Adrenal gland (tissue), 9 donors: ENCODE measurements at regions not wholly inside any gene's neighbourhood (a gene's known extent, or its start where the extent isn't known, plus 50 kb on each side); places are given as distances from the start of the nearest gene placed in this dataset.

Source experiments
- DNase-seq, 7 donors: peaks; one replicate each; pipeline ENCODE4 v3.0.0-alpha.2; 2019 to 2020
- H3K27ac ChIP-seq, 5 donors: fragments of 200-600 bp; sonication (generic) in 4 of 5; 1 replicate in 3 of 5; 2 replicates in 2 of 5; pipeline versions ENCODE4 v1.5.1 to v1.8.0; 2016 to 2020; ENCODE audit warnings: mild to moderate bottlenecking in 1 of 5
- H3K27me3 ChIP-seq: fragments of 200-600 bp; 2 replicates; pipeline ENCODE4 v1.8.0; 2021
- H3K36me3 ChIP-seq, 2 donors: fragments of 200-600 bp; replicated peaks in 1 of 2; 1 replicate in 1 of 2; 2 replicates in 1 of 2; pipeline versions ENCODE4 v1.5.1 to v1.8.0; 2018 to 2022
- H3K4me1 ChIP-seq, 2 donors: fragments of 200-600 bp; replicated peaks in 1 of 2; 1 replicate in 1 of 2; 2 replicates in 1 of 2; pipeline versions ENCODE4 v1.5.1 to v1.8.0; 2018 to 2021
- H3K4me3 ChIP-seq, 4 donors: fragments of 200-600 bp; sonication (generic) in 3 of 4; one replicate each; pipeline ENCODE4 v1.5.1; 2016 to 2018
- H3K9me3 ChIP-seq, 3 donors: fragments of 200-600 bp; sonication (generic) in 1 of 3; replicated peaks in 1 of 3; 1 replicate in 2 of 3; 2 replicates in 1 of 3; pipeline versions ENCODE4 v1.5.1 to v1.8.0; 2016 to 2021
- CTCF ChIP-seq, 6 experiments: fragments of 450-650 bp in 4 of 6; fragments of 200-600 bp in 2 of 6; sonication (generic) in 1 of 6; IDR thresholded peaks; 1 replicate in 5 of 6; 2 replicates in 1 of 6; pipeline versions ENCODE4 v1.5.1 to v1.8.0; 2016 to 2021; ENCODE audit warnings: antibody characterized with exemption in 6 of 6, mild to moderate bottlenecking in 2 of 6, moderate library complexity in 1 of 6
- POLR2A ChIP-seq, 2 donors: fragments of 450-650 bp; IDR thresholded peaks; one replicate each; pipeline ENCODE4 v1.6.1; 2017; ENCODE audit warnings: antibody characterized with exemption in 2 of 2, mild to moderate bottlenecking in 2 of 2, moderate library complexity in 1 of 2
- WGBS, 4 donors: extraction: QIAGEN DNeasy Blood & Tissue Kit in 2 of 4; methylation state at CpG; one replicate each; pipeline versions ENCODE4 v1.1.5 to v1.1.7; 2013 to 2017; 5-methylcytosine and 5-hydroxymethylcytosine counted together
- intact Hi-C, 2 donors: fragments of 100-400 bp; cut with DNase I; formaldehyde crosslinking; loops; one replicate each; pipeline versions ENCODE4 v1.14.1 to v1.15.0; 2022 to 2023
- donor health status: healthy with polysubstance abuse.
- donor health status: Bipolar disorder and iron deficiency.
- donor health status: DM: yes; HTN: yes; CAD: no.
- donor health status: DM: no; HTN: no; CAD: no.
- donor health status: DM: no; HTN: no; CAD: no.

DNA sequence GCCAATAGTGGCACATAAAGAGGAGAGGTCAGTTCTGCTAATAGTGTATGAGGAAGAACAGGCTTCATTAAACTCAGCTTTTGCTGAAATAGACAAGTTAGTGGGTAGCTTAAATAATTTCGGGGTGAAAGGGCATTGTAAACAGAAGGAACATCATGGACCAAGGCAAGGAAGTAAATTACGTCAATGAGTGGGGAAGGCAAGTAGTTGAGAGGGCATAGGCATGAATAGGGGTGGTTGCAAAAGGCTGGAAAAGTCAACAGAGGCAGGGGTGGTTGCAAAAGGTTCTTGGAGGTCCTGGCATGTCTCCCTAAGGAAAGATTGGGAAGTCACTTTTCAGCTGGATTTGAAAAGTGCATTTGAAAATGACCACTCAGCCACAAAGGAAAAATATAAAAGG is 383.3 kb upstream of the RPS23 start:
- WGBS, 4 donors = 85 to 88% (median 86%) methylated on average over 2 of the region's 2 CpGs
- no peak for TF ChIP-seq POLR2A (IDR thresholded peaks at IDR 0.05)
- no peak for TF ChIP-seq CTCF (IDR thresholded peaks at IDR 0.05)
- Histone ChIP-seq H3K4me3 (no peak overlapping the region), H3K27ac (peak overlapping the region in 3 of 5 donors; percentile 11 to 51 (median 34)), H3K36me3 (no peaks in the 10 kb centered on the region), H3K27me3 (no peaks in the 10 kb centered on the region), H3K4me1 (peaks cover 12 to 18% of the 10 kb centered on the region in 2 donors), H3K9me3 (no peaks in the 10 kb centered on the region)
- no peak for DNase-seq
- intact Hi-C loops = no loop called here

DNA sequence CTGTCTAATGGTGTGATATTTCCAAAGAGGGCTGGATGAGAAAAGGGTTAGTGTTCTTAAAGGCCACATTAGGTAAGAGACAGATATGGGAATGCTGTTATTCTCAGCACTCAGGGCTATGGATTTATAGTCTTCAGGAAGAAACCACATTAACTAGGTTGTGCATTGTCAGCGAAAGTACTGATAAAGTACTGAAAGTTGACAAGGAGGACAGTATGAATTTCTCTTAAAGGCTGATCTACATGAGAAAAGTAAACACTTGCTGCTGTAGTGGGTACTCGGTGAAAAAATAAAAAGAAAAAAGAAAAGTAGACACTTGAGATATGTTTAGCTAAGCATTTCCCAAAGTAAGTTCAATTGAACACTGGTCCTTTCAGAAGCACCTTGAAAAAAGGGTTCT is 381.0 kb upstream of the RPS23 start:
- no peaks in the 10 kb centered on the region for H3K36me3 ChIP-seq
- intact Hi-C loops = no loop called here
- 72 to 93% (median 88%) methylated on average over 2 of the region's 2 CpGs for WGBS, 4 donors
- H3K27ac ChIP-seq = no peak overlapping the region
- TF ChIP-seq POLR2A (IDR thresholded peaks at IDR 0.05) = no peak
- TF ChIP-seq CTCF (IDR thresholded peaks at IDR 0.05) = no peak
- no peaks in the 10 kb centered on the region for H3K27me3 ChIP-seq
- H3K4me1 ChIP-seq = peaks cover 12 to 18% of the 10 kb centered on the region in 2 donors
- DNase-seq = no peak
- H3K9me3 ChIP-seq = no peaks in the 10 kb centered on the region
- no peak overlapping the region for H3K4me3 ChIP-seq

DNA sequence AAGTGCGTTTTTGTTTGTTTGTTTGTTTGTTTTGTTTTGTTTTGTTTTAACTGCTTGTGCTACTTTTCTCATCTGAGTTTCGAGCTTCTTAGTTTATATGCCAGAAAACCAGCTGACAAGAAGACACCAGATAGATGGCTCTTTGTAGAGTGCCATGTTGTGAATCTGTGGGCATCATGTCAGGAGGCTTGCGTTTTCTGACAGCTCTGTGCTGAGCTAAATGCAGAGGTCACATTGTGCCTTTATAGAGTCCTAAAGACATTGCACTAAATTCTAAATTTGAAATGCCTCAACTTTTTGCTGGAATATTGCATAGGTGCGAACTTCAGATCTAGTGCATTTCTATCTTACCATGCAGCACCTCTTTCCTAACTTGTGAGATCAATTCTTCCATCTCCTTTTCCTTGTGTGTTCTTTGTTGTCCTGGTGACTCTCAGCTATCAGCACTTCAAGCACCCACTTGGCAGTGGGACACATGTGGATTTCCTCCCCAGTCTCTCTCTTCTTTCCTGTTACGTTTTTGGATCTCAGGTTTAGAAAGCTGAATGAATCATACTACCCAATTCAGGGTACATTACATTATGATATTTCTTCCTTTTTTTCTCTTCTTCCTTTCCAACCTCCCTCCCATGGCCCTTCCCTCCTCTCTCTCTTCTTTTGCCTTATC is 379.0 kb upstream of the RPS23 start:
- H3K27me3 ChIP-seq = no peaks in the 10 kb centered on the region
- H3K4me1 ChIP-seq = peaks cover 10 to 15% of the 10 kb centered on the region in 2 donors
- H3K36me3 ChIP-seq = no peaks in the 10 kb centered on the region
- H3K9me3 ChIP-seq = no peaks in the 10 kb centered on the region
- intact Hi-C loops = no loop called here
- H3K4me3 ChIP-seq = no peak overlapping the region
- no peak for DNase-seq
- 62 to 84% (median 67%) methylated on average over 5 of the region's 5 CpGs for WGBS, 4 donors
- TF ChIP-seq POLR2A (IDR thresholded peaks at IDR 0.05) (no peak), CTCF (IDR thresholded peaks at IDR 0.05) (no peak)
- H3K27ac ChIP-seq = no peak overlapping the region

DNA sequence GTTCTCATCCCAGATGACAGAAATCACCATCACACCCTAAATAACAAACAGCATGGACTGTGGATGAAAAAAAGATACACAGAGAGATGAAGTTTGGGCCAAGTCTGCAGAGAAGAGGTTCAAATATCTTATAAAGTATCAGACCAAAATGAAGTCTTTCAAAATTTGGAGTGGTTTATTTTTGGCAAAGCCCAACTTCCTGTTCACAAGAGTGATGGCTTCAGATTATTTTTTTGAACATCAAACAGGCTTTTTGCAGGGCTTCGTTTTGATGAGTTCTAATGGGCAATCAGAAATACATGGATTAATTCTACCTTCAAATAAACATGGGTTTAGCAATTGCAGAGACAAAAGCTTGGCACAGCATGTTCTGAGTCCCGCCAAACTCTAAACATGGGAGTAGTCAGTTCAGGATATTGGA is 378.2 kb upstream of the RPS23 start:
- Histone ChIP-seq H3K4me1 (peaks cover 2 to 7% of the 10 kb centered on the region in 2 donors), H3K4me3 (no peak overlapping the region), H3K36me3 (no peaks in the 10 kb centered on the region), H3K9me3 (no peaks in the 10 kb centered on the region), H3K27ac (no peak overlapping the region), H3K27me3 (no peaks in the 10 kb centered on the region)
- WGBS, 4 donors = 46 to 56% (median 52%) methylated on average over 2 of the region's 2 CpGs
- intact Hi-C loops = no loop called here
- TF ChIP-seq CTCF (IDR thresholded peaks at IDR 0.05) = no peak
- no peak for TF ChIP-seq POLR2A (IDR thresholded peaks at IDR 0.05)
- no peak for DNase-seq
